ENCODE measurements at regions not wholly inside any gene's neighbourhood (a gene's known extent, or its start where the extent isn't known, plus 50 kb on each side); places are given as distances from the start of the nearest gene placed in this dataset.
"Not testable (repeated sequence)": the region's sequence is repeated elsewhere in the genome, so short reads cannot be mapped to it uniquely, and the experiment has no call there.

GRCh38 chr12:126447346-126447745 lies 1382.1 kb downstream of the AACS start:
- no peak overlapping the region for H3K27ac ChIP-seq
- no peak overlapping the region for H3K4me3 ChIP-seq
- no peaks in the 10 kb centered on the region for H3K36me3 ChIP-seq (replicated peaks in 1 of 2)
- no peaks in the 10 kb centered on the region for H3K4me1 ChIP-seq (replicated peaks in 1 of 2)
- no peak for DNase-seq
- H3K27me3 ChIP-seq: no peaks in the 10 kb centered on the region
- WGBS, 4 donors: 62 to 92% (median 78%) methylated on average over 4 to 5 of the region's 5 CpGs
- no peak for TF ChIP-seq CTCF (IDR thresholded peaks at IDR 0.05)
- H3K9me3 ChIP-seq (replicated peaks in 1 of 3): no peaks in the 10 kb centered on the region
- intact Hi-C loops (cut with DNase I): no loop called here

GRCh38 chr12:126451809-126452208 lies 1386.6 kb downstream of the AACS start:
- no peak overlapping the region for H3K27ac ChIP-seq
- TF ChIP-seq CTCF (IDR thresholded peaks at IDR 0.05): no peak
- WGBS, 4 donors: 47 to 82% (median 60%) methylated on average over 4 of the region's 4 CpGs
- H3K4me3 ChIP-seq: no peak overlapping the region
- H3K27me3 ChIP-seq: no peaks in the 10 kb centered on the region
- no peak for DNase-seq
- no peaks in the 10 kb centered on the region for H3K4me1 ChIP-seq (replicated peaks in 1 of 2)
- H3K9me3 ChIP-seq (replicated peaks in 1 of 3): no peaks in the 10 kb centered on the region
- no peaks in the 10 kb centered on the region for H3K36me3 ChIP-seq (replicated peaks in 1 of 2)
- intact Hi-C loops (cut with DNase I): no loop called here

GRCh38 chr12:126452686-126453085 lies 1387.5 kb downstream of the AACS start:
- H3K27me3 ChIP-seq; H3K9me3 ChIP-seq (replicated peaks in 1 of 3); intact Hi-C loops (cut with DNase I); H3K4me3 ChIP-seq; H3K36me3 ChIP-seq (replicated peaks in 1 of 2); DNase-seq; H3K27ac ChIP-seq; H3K4me1 ChIP-seq (replicated peaks in 1 of 2): not testable (repeated sequence)
- whole genome bisulfite sequencing, 4 donors: 92 to 98% (median 94%) methylated on average over 9 of the region's 9 CpGs

- 50 to 70% (median 56%) methylated on average over 5 of the region's 5 CpGs for WGBS, 4 donors
- Histone ChIP-seq H3K9me3 (replicated peaks in 1 of 3) (no peaks in the 10 kb centered on the region), H3K27me3 (no peaks in the 10 kb centered on the region), H3K36me3 (replicated peaks in 1 of 2) (no peaks in the 10 kb centered on the region), H3K27ac (no peak overlapping the region), H3K4me3 (no peak overlapping the region), H3K4me1 (replicated peaks in 1 of 2) (no peaks in the 10 kb centered on the region)
- TF ChIP-seq CTCF (IDR thresholded peaks at IDR 0.05): no peak
- no peak for TF ChIP-seq POLR2A (IDR thresholded peaks at IDR 0.05)
- no peak for DNase-seq
- intact Hi-C loops (cut with DNase I): no loop called here
Observed at GRCh38 chr12:126454581-126454980, 1389.3 kb downstream of the AACS start.

- 78 to 87% (median 86%) methylated on average over 13 of the region's 13 CpGs for WGBS, 4 donors
- no peak for DNase-seq
- Histone ChIP-seq H3K27me3 (no peaks in the 10 kb centered on the region), H3K27ac (no peak overlapping the region), H3K4me3 (no peak overlapping the region), H3K36me3 (replicated peaks in 1 of 2) (no peaks in the 10 kb centered on the region), H3K9me3 (replicated peaks in 1 of 3) (no peaks in the 10 kb centered on the region), H3K4me1 (replicated peaks in 1 of 2) (no peaks in the 10 kb centered on the region)
- intact Hi-C loops (cut with DNase I): no loop called here
- no peak for TF ChIP-seq POLR2A (IDR thresholded peaks at IDR 0.05)
- TF ChIP-seq CTCF (IDR thresholded peaks at IDR 0.05): no peak
Observed at GRCh38 chr12:126457776-126458175, 1392.5 kb downstream of the AACS start.

Measured in adrenal gland (tissue), 9 donors.